SK-N-SH (cell line): ENCODE measurements at regions not wholly inside any gene's neighbourhood (a gene's known extent, or its start where the extent isn't known, plus 50 kb on each side); places are given as distances from the start of the nearest gene placed in this dataset.

Experiments used
- CHD2 ChIP-seq: fragments of 150-350 bp; IDR thresholded peaks from 2 replicates; pipeline ENCODE4 v1.6.1; 2018; ENCODE audit warnings: low read length; ENCODE audit not compliant: partially characterized antibody
- CTCF ChIP-seq: fragments of 200-600 bp; sonication (generic); IDR thresholded peaks from 2 replicates; pipeline ENCODE4 v1.6.1; 2017; ENCODE audit warnings: antibody characterized with exemption, mild to moderate bottlenecking, moderate library complexity
- EP300 ChIP-seq, 2 experiments: IDR thresholded peaks; 2 replicates each; pipeline versions ENCODE4 v1.4.0 to v1.6.1; 2012; ENCODE audit warnings: borderline replicate concordance in 1 of 2, low read depth in 1 of 2, low read length in 1 of 2
- FOXM1 ChIP-seq: IDR thresholded peaks from 2 replicates; pipeline ENCODE4 v1.4.0; 2012; ENCODE audit warnings: low read depth, mild to moderate bottlenecking
- GABPA ChIP-seq: IDR thresholded peaks from 2 replicates; pipeline ENCODE4 v1.4.0; 2012; ENCODE audit warnings: low read depth, mild to moderate bottlenecking
- RAD21 ChIP-seq: IDR thresholded peaks from 2 replicates; pipeline ENCODE4 v1.6.1; 2012; ENCODE audit warnings: mild to moderate bottlenecking, low read length
- TAF1 ChIP-seq: IDR thresholded peaks from 2 replicates; pipeline ENCODE4 v1.6.1; 2012; ENCODE audit warnings: low read depth, mild to moderate bottlenecking, low read length, moderate library complexity, borderline replicate concordance
- TCF12 ChIP-seq: IDR thresholded peaks from 2 replicates; pipeline ENCODE4 v1.4.0; 2012
- YY1 ChIP-seq: IDR thresholded peaks from 2 replicates; pipeline ENCODE4 v1.4.0; 2012; ENCODE audit warnings: low read depth, mild to moderate bottlenecking

GRCh38 chr5:6202149-6202967 is 176.0 kb downstream of the MED10 start:
- no peak for TF ChIP-seq YY1
- TF ChIP-seq CTCF, result no peak
- TF ChIP-seq CHD2, result peak; percentile 42
- no peak for TF ChIP-seq FOXM1
- no peak for TF ChIP-seq TCF12
- TF ChIP-seq EP300 (IDR thresholded peaks at IDR 0.05; ENCODE audit: borderline replicate concordance in 1 of 2, low read depth in 1 of 2, low read length in 1 of 2), result peak in 1 of 2 experiments; percentile 71; a peak in 2 of 4 replicates
- TF ChIP-seq TAF1, result no peak
- TF ChIP-seq RAD21, result peak; percentile 48
- TF ChIP-seq GABPA, result no peak
